ENCODE measurements at regions not wholly inside any gene's neighbourhood (a gene's known extent, or its start where the extent isn't known, plus 50 kb on each side); places are given as distances from the start of the nearest gene placed in this dataset.

GRCh38 chr5:115440782-115441451, 103.7 kb downstream of the FEM1C start:
- Histone ChIP-seq H3K9me3 (peaks cover 3% of the 10 kb centered on the region), H3K4me3 (ENCODE audit: control insufficient read depth in 1 of 2, extremely low read depth in 1 of 2, low read length in 1 of 2) (no peak overlapping the region), H3K27ac (ENCODE audit: low read length) (no peak overlapping the region), H3K4me1 (ENCODE audit: control insufficient read depth in 1 of 2, extremely low read depth in 1 of 2, insufficient read depth in 2 of 2, low read length in 2 of 2) (no peaks in the 10 kb centered on the region), H3K27me3 (replicated peaks in 1 of 2; ENCODE audit: control insufficient read depth in 2 of 2, extremely low read depth in 1 of 2, insufficient read depth in 2 of 2, low read length in 1 of 2) (peaks cover 0 to 11% of the 10 kb centered on the region in 2 experiments), H3K36me3 (ENCODE audit: control insufficient read depth in 2 of 2, extremely low read depth in 1 of 2, insufficient read depth in 1 of 2, low read length in 1 of 2) (no peaks in the 10 kb centered on the region)
- CTCF ChIA-PET: no interaction called here
- H3K4me3 Mint-ChIP-seq: no peak overlapping the region
- H3K27ac Mint-ChIP-seq: no peak overlapping the region
- no peaks in the 10 kb centered on the region for H3K4me1 Mint-ChIP-seq
- H3K27me3 Mint-ChIP-seq: peaks cover 29 to 37% of the 10 kb centered on the region in 2 donors
- H3K9me3 Mint-ChIP-seq: peaks cover 9 to 18% (median 12%) of the 10 kb centered on the region in 3 donors
- ATAC-seq (replicated peaks in 1 of 4) (no peak), DNase-seq (no peak)
- no CpG with 5 or more reads among the region's 2 CpGs for WGBS (ENCODE audit: insufficient coverage)
- H3K36me3 Mint-ChIP-seq: no peaks in the 10 kb centered on the region
- POLR2A ChIA-PET: no interaction called here

DNA sequence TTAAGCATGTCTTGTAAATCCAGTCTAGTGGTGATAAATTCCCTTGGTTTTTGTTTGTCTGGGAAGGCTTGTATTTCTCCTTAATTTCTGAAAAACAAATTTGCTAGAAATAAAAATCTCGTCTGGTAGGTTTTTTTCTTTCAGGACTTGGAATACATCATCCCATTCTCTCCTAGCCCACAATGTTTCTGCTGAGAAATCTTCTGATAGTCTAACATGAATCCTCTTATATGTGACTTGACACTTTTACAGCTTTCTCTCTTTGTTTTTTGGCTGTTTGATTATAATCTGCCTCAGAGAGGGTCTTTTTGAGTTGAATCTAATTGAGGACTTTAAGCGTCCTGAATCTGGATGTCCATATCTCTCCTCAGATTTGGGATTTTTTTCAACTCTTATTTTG, 104.9 kb downstream of the FEM1C start:
- H3K9me3 Mint-ChIP-seq: peaks cover 9 to 18% (median 12%) of the 10 kb centered on the region in 3 donors
- CTCF ChIA-PET: interaction anchor here in 1 of 2 donors (0.6 kb wide), 1 partner anchor 1616 kb away, joined by 3 read pairs; no protein-coding TSS in a partner anchor
- H3K4me1 Mint-ChIP-seq: no peaks in the 10 kb centered on the region

GRCh38 chr5:115439042-115439441, 105.5 kb downstream of the FEM1C start:
- ATAC-seq (replicated peaks in 1 of 4) (no peak), DNase-seq (no peak)
- H3K4me3 ChIP-seq (ENCODE audit: control insufficient read depth in 1 of 2, extremely low read depth in 1 of 2, low read length in 1 of 2): no peak overlapping the region
- WGBS (ENCODE audit: insufficient coverage): no CpG with 5 or more reads among the region's 2 CpGs
- peaks cover 0 to 11% of the 10 kb centered on the region in 2 experiments for H3K27me3 ChIP-seq (replicated peaks in 1 of 2; ENCODE audit: control insufficient read depth in 2 of 2, extremely low read depth in 1 of 2, insufficient read depth in 2 of 2, low read length in 1 of 2)
- peaks cover 26 to 34% of the 10 kb centered on the region in 2 donors for H3K27me3 Mint-ChIP-seq
- peaks cover 9 to 18% (median 12%) of the 10 kb centered on the region in 3 donors for H3K9me3 Mint-ChIP-seq
- no peak overlapping the region for H3K4me3 Mint-ChIP-seq
- H3K27ac ChIP-seq (ENCODE audit: low read length): no peak overlapping the region
- H3K27ac Mint-ChIP-seq: no peak overlapping the region
- no peaks in the 10 kb centered on the region for H3K4me1 ChIP-seq (ENCODE audit: control insufficient read depth in 1 of 2, extremely low read depth in 1 of 2, insufficient read depth in 2 of 2, low read length in 2 of 2)
- no peaks in the 10 kb centered on the region for H3K4me1 Mint-ChIP-seq
- ChIA-PET CTCF (interaction anchor here in 1 of 2 donors (0.6 kb wide), 1 partner anchor 1616 kb away, joined by 3 read pairs; no protein-coding TSS in a partner anchor), POLR2A (no interaction called here)
- H3K9me3 ChIP-seq: peaks cover 3% of the 10 kb centered on the region
- no peaks in the 10 kb centered on the region for H3K36me3 Mint-ChIP-seq
- no peaks in the 10 kb centered on the region for H3K36me3 ChIP-seq (ENCODE audit: control insufficient read depth in 2 of 2, extremely low read depth in 1 of 2, insufficient read depth in 1 of 2, low read length in 1 of 2)

More for the DNA sequence above, 104.9 kb downstream of the FEM1C start:
- POLR2A ChIA-PET: no interaction called here
- Mint-ChIP-seq H3K27me3 (peaks cover 26 to 35% of the 10 kb centered on the region in 2 donors), H3K27ac (no peak overlapping the region), H3K4me3 (no peak overlapping the region), H3K36me3 (no peaks in the 10 kb centered on the region)
- Histone ChIP-seq H3K36me3 (ENCODE audit: control insufficient read depth in 2 of 2, extremely low read depth in 1 of 2, insufficient read depth in 1 of 2, low read length in 1 of 2) (no peaks in the 10 kb centered on the region), H3K4me1 (ENCODE audit: control insufficient read depth in 1 of 2, extremely low read depth in 1 of 2, insufficient read depth in 2 of 2, low read length in 2 of 2) (no peaks in the 10 kb centered on the region), H3K4me3 (ENCODE audit: control insufficient read depth in 1 of 2, extremely low read depth in 1 of 2, low read length in 1 of 2) (no peak overlapping the region), H3K27me3 (replicated peaks in 1 of 2; ENCODE audit: control insufficient read depth in 2 of 2, extremely low read depth in 1 of 2, insufficient read depth in 2 of 2, low read length in 1 of 2) (peaks cover 0 to 11% of the 10 kb centered on the region in 2 experiments), H3K9me3 (peaks cover 3% of the 10 kb centered on the region), H3K27ac (ENCODE audit: low read length) (no peak overlapping the region)
- DNase-seq: no peak
- ATAC-seq (replicated peaks in 1 of 4): no peak
- no CpG with 5 or more reads among the region's 2 CpGs for WGBS (ENCODE audit: insufficient coverage)

DNA sequence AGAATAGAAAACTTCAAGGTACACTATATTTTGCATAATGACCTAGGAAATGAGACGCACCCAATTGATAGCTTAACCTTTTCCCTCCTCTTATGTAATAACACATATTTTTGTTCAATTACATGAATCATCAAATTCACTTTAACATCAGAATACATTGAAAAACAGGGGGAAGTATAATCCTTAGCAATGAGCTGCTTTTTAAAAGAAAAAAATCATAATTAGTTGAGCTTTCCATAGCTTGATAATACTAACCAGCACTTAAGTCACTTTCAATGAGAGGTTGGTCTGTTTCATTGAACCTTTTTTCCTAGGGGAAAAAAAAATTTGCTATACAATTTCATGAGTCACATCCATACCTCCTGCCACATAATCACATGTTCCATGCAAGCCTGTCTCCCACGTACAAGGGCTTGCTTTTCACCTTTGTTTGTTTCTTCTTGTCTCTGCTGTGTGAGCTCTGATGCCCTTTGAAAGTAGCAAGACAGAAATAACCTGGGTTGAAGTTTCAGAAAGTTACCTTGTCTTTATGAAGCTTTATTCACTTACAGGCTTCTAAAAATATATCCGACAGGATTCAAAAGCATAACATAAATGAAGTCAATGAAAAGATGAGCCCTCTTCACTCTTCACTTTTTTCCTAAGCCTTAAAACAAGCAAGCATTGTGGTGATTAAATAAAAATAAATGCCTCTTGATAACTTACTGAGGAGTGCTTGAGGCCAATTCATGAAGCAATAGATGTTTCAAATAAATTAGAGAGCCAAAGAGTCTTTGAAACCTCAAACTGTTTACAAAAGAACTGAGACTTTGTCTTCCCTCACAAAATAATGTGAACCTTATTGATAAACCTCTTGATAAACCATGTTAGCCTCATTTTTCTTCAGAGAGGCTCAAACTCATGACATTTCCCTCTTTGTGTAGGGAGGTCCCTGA, 108.5 kb downstream of the FEM1C start:
- no CpG with 5 or more reads among the region's 3 CpGs for WGBS (ENCODE audit: insufficient coverage)
- Mint-ChIP-seq H3K4me3 (no peak overlapping the region), H3K27ac (no peak overlapping the region), H3K27me3 (peaks cover 17 to 18% of the 10 kb centered on the region in 2 donors), H3K4me1 (no peaks in the 10 kb centered on the region), H3K9me3 (peaks cover 8 to 18% (median 9%) of the 10 kb centered on the region in 3 donors), H3K36me3 (no peaks in the 10 kb centered on the region)
- H3K4me1 ChIP-seq (ENCODE audit: control insufficient read depth in 1 of 2, extremely low read depth in 1 of 2, insufficient read depth in 2 of 2, low read length in 2 of 2): no peaks in the 10 kb centered on the region
- CTCF ChIA-PET: no interaction called here
- no peaks in the 10 kb centered on the region for H3K36me3 ChIP-seq (ENCODE audit: control insufficient read depth in 2 of 2, extremely low read depth in 1 of 2, insufficient read depth in 1 of 2, low read length in 1 of 2)
- POLR2A ChIA-PET: no interaction called here
- DNase-seq: no peak
- no peak overlapping the region for H3K4me3 ChIP-seq (ENCODE audit: control insufficient read depth in 1 of 2, extremely low read depth in 1 of 2, low read length in 1 of 2)
- H3K9me3 ChIP-seq: peaks cover 3% of the 10 kb centered on the region
- H3K27ac ChIP-seq (ENCODE audit: low read length): no peak overlapping the region
- peaks cover 0 to 5% of the 10 kb centered on the region in 2 experiments for H3K27me3 ChIP-seq (replicated peaks in 1 of 2; ENCODE audit: control insufficient read depth in 2 of 2, extremely low read depth in 1 of 2, insufficient read depth in 2 of 2, low read length in 1 of 2)
- no peak for ATAC-seq (replicated peaks in 1 of 4)

- H3K27me3 ChIP-seq (replicated peaks in 1 of 2; ENCODE audit: control insufficient read depth in 2 of 2, extremely low read depth in 1 of 2, insufficient read depth in 2 of 2, low read length in 1 of 2): peaks cover 0 to 2% of the 10 kb centered on the region in 2 experiments
- H3K27ac Mint-ChIP-seq: no peak overlapping the region
- no peaks in the 10 kb centered on the region for H3K36me3 Mint-ChIP-seq
- ATAC-seq (replicated peaks in 1 of 4): no peak
- 50% methylated on average over 2 of the region's 4 CpGs for WGBS (ENCODE audit: insufficient coverage)
- no peaks in the 10 kb centered on the region for H3K4me1 Mint-ChIP-seq
- H3K4me1 ChIP-seq (ENCODE audit: control insufficient read depth in 1 of 2, extremely low read depth in 1 of 2, insufficient read depth in 2 of 2, low read length in 2 of 2): no peaks in the 10 kb centered on the region
- DNase-seq: no peak
- peaks cover 3 to 14% (median 7%) of the 10 kb centered on the region in 3 donors for H3K9me3 Mint-ChIP-seq
- ChIA-PET POLR2A (no interaction called here), CTCF (no interaction called here)
- no peak overlapping the region for H3K27ac ChIP-seq (ENCODE audit: low read length)
- peaks cover 3% of the 10 kb centered on the region for H3K9me3 ChIP-seq
- no peaks in the 10 kb centered on the region for H3K36me3 ChIP-seq (ENCODE audit: control insufficient read depth in 2 of 2, extremely low read depth in 1 of 2, insufficient read depth in 1 of 2, low read length in 1 of 2)
- no peak overlapping the region for H3K4me3 ChIP-seq (ENCODE audit: control insufficient read depth in 1 of 2, extremely low read depth in 1 of 2, low read length in 1 of 2)
- peaks cover 11 to 20% of the 10 kb centered on the region in 2 donors for H3K27me3 Mint-ChIP-seq
- no peak overlapping the region for H3K4me3 Mint-ChIP-seq
Observed at GRCh38 chr5:115435065-115435777, 109.4 kb downstream of the FEM1C start.

DNA sequence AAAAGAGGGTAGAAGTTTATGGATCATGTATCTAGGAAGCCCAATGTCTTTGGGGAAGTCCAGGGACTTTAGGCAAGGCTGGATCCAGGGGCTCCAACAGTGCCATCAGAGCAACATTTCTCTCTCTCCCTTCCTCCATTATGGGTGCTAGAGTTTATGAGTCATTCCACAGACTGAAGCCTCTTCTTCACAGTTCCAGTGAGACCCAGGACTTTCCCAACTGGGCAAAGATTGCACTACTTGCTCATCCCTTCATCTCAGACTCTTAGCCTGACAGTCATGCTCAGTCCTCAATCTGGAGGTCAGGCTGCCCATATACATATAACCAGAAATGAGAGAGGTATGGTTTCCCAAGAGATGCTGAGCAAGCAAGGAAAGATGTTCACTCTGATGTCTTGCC, 110.7 kb downstream of the FEM1C start:
- Mint-ChIP-seq H3K27ac (no peak overlapping the region), H3K4me1 (no peaks in the 10 kb centered on the region), H3K27me3 (peaks cover 10 to 20% of the 10 kb centered on the region in 2 donors), H3K4me3 (no peak overlapping the region), H3K36me3 (no peaks in the 10 kb centered on the region), H3K9me3 (peaks cover 0 to 6% (median 2%) of the 10 kb centered on the region in 3 donors)
- Histone ChIP-seq H3K27ac (ENCODE audit: low read length) (no peak overlapping the region), H3K4me3 (ENCODE audit: control insufficient read depth in 1 of 2, extremely low read depth in 1 of 2, low read length in 1 of 2) (no peak overlapping the region), H3K4me1 (ENCODE audit: control insufficient read depth in 1 of 2, extremely low read depth in 1 of 2, insufficient read depth in 2 of 2, low read length in 2 of 2) (no peaks in the 10 kb centered on the region), H3K9me3 (no peaks in the 10 kb centered on the region), H3K36me3 (ENCODE audit: control insufficient read depth in 2 of 2, extremely low read depth in 1 of 2, insufficient read depth in 1 of 2, low read length in 1 of 2) (no peaks in the 10 kb centered on the region), H3K27me3 (replicated peaks in 1 of 2; ENCODE audit: control insufficient read depth in 2 of 2, extremely low read depth in 1 of 2, insufficient read depth in 2 of 2, low read length in 1 of 2) (peaks cover 0 to 2% of the 10 kb centered on the region in 2 experiments)
- ChIA-PET POLR2A (no interaction called here), CTCF (no interaction called here)
- DNase-seq (no peak), ATAC-seq (replicated peaks in 1 of 4) (no peak)

Measured in T-cell (primary cell).